Osteocyte (in vitro differentiated cells): ENCODE measurements at regions not wholly inside any gene's neighbourhood (a gene's known extent, or its start where the extent isn't known, plus 50 kb on each side); places are given as distances from the start of the nearest gene placed in this dataset.

Source experiments
- DNase-seq: peaks from one replicate; pipeline ENCODE4 v3.0.0; 2021; ENCODE audit warnings: mixed read lengths; ENCODE audit not compliant: unreplicated experiment; ENCODE audit errors: extremely low spot score
- H3K27ac Mint-ChIP-seq: one replicate; pipeline ENCODE4 v1.8.0; 2021; ENCODE audit warnings: mild to moderate bottlenecking, mixed read lengths; ENCODE audit not compliant: unreplicated experiment
- H3K27me3 Mint-ChIP-seq: one replicate; pipeline ENCODE4 v1.8.0; 2021; ENCODE audit warnings: mixed read lengths; ENCODE audit not compliant: unreplicated experiment
- H3K36me3 Mint-ChIP-seq: one replicate; pipeline ENCODE4 v1.8.0; 2021; ENCODE audit warnings: mixed read lengths; ENCODE audit not compliant: unreplicated experiment
- H3K4me1 Mint-ChIP-seq: one replicate; pipeline ENCODE4 v1.8.0; 2021; ENCODE audit warnings: mixed read lengths; ENCODE audit not compliant: unreplicated experiment
- H3K4me3 Mint-ChIP-seq: one replicate; pipeline ENCODE4 v1.8.0; 2021; ENCODE audit warnings: mild to moderate bottlenecking, moderate library complexity, mixed read lengths; ENCODE audit not compliant: unreplicated experiment
- H3K9me3 Mint-ChIP-seq: one replicate; pipeline ENCODE4 v1.8.0; 2021; ENCODE audit warnings: mixed read lengths; ENCODE audit not compliant: unreplicated experiment
- CTCF ChIP-seq: fragments of 200-600 bp; sonication (generic); IDR thresholded peaks from 2 replicates; pipeline ENCODE4 v1.5.0; 2021; ENCODE audit warnings: antibody characterized with exemption, mild to moderate bottlenecking, moderate library complexity

GRCh38 chr12:97912943-97913342 lies 450.3 kb downstream of the RMST start:
- H3K9me3 Mint-ChIP-seq = no peaks in the 10 kb centered on the region
- no peaks in the 10 kb centered on the region for H3K27me3 Mint-ChIP-seq
- no peak overlapping the region for H3K27ac Mint-ChIP-seq
- no peaks in the 10 kb centered on the region for H3K36me3 Mint-ChIP-seq
- no peak for DNase-seq
- H3K4me1 Mint-ChIP-seq = no peaks in the 10 kb centered on the region
- H3K4me3 Mint-ChIP-seq = no peak overlapping the region
- no peak for TF ChIP-seq CTCF

DNA sequence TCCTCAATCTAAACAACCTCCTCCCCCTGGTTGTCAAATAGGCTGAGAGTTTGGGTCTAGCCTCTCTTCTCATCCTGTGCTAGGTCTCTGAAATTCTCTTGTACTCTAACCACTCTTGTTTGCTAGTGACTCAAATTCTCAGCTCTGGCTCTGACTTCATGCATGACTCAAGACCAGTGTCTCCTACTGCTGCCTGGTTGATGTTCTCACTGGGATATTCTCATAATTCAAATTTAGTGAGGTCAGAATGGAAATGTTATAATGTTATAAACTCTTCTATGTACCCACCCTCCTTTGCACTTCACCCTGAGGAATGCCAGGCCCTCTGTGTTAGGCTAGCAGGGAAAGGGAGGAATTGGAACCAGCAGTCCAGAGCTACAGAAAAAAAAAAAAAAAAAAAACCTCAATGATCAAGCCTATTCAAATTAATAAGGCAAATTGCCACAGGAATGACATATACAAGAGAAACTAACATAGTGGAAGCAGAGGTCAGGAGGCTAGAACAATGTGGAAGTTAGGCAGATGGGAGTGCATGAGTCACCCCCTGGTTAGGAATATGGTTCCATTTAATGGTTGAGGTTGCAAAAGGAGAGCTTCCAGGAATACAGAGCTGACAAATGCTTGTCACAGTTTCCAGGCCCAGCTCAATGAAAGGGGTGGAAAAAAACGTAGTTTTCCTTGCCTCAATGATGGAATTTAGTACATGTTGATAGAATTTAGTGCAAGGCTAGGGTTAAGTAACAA lies 459.5 kb downstream of the RMST start:
- no peaks in the 10 kb centered on the region for H3K27me3 Mint-ChIP-seq
- H3K36me3 Mint-ChIP-seq = no peaks in the 10 kb centered on the region
- H3K9me3 Mint-ChIP-seq = no peaks in the 10 kb centered on the region
- no peak overlapping the region for H3K4me3 Mint-ChIP-seq
- no peak for DNase-seq
- no peaks in the 10 kb centered on the region for H3K4me1 Mint-ChIP-seq
- H3K27ac Mint-ChIP-seq = no peak overlapping the region
- no peak for TF ChIP-seq CTCF

DNA sequence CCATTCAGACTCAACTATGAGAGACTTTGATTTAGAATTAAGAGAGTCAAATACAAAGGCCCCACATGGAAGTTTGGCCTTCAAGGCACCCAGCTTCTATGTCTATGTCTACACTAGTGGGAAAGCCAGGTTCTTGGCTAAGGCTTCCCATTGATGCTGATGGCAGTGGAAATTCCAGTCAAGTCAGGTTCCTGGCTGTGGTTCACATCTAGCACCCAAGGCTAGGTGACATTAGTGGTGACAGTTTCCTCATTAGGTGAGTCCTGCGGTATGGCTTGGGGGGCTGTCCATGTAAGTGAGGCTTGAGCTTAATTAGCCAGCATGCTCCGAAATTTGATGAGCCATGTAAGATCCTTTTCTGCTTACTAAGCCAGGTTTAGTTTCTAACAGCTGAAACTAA lies 460.9 kb downstream of the RMST start:
- H3K36me3 Mint-ChIP-seq = no peaks in the 10 kb centered on the region
- H3K27me3 Mint-ChIP-seq = no peaks in the 10 kb centered on the region
- no peak overlapping the region for H3K27ac Mint-ChIP-seq
- H3K4me1 Mint-ChIP-seq = no peaks in the 10 kb centered on the region
- H3K4me3 Mint-ChIP-seq = no peak overlapping the region
- DNase-seq = no peak
- no peaks in the 10 kb centered on the region for H3K9me3 Mint-ChIP-seq
- TF ChIP-seq CTCF = no peak

GRCh38 chr12:97924122-97924521 lies 461.5 kb downstream of the RMST start:
- no peaks in the 10 kb centered on the region for H3K27me3 Mint-ChIP-seq
- no peaks in the 10 kb centered on the region for H3K9me3 Mint-ChIP-seq
- no peak overlapping the region for H3K27ac Mint-ChIP-seq
- no peaks in the 10 kb centered on the region for H3K36me3 Mint-ChIP-seq
- no peaks in the 10 kb centered on the region for H3K4me1 Mint-ChIP-seq
- no peak for DNase-seq
- H3K4me3 Mint-ChIP-seq = no peak overlapping the region
- no peak for TF ChIP-seq CTCF

DNA sequence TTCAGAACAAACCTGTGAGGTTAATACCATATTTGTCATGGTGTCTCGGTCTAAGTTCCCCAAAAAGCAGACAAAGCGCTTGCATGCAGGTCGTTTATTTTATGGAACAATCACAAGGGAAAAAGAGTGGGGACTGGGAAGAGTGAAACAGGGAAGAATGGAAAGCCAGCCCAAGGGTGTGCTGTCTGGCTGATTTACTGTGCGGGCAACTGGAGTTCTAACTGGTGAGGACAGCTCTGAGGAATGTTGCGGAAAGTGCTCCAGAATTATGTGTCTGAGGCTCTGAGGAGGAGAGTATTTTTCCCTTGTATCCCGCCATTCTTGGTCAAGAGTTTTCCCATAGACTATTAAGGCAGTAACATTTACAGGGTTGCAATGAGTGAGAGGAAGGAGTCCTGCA lies 465.4 kb downstream of the RMST start:
- no peak overlapping the region for H3K4me3 Mint-ChIP-seq
- H3K4me1 Mint-ChIP-seq = no peaks in the 10 kb centered on the region
- DNase-seq = no peak
- H3K27ac Mint-ChIP-seq = no peak overlapping the region
- no peaks in the 10 kb centered on the region for H3K36me3 Mint-ChIP-seq
- no peak for TF ChIP-seq CTCF
- H3K27me3 Mint-ChIP-seq = no peaks in the 10 kb centered on the region
- H3K9me3 Mint-ChIP-seq = no peaks in the 10 kb centered on the region
